Testis (tissue), 2 donors: ENCODE measurements at regions not wholly inside any gene's neighbourhood (a gene's known extent, or its start where the extent isn't known, plus 50 kb on each side); places are given as distances from the start of the nearest gene placed in this dataset.

ENCODE experiments used
- CTCF ChIP-seq, 3 experiments: fragments of 450-650 bp in 2 of 3; fragments of 200-600 bp in 1 of 3; sonication (generic) in 1 of 3; IDR thresholded peaks; one replicate each; pipeline ENCODE4 v1.5.1; 2016 to 2019; ENCODE audit warnings: antibody characterized with exemption in 3 of 3, mild to moderate bottlenecking in 2 of 3, moderate library complexity in 1 of 3
- POLR2A ChIP-seq: fragments of 450-650 bp; IDR thresholded peaks from one replicate; pipeline ENCODE4 v1.6.1; 2017; ENCODE audit warnings: antibody characterized with exemption, mild to moderate bottlenecking, moderate library complexity

GRCh38 chr2:35976611-35977010 is 379.0 kb upstream of the CRIM1 start:
- no peak for TF ChIP-seq CTCF (IDR thresholded peaks at IDR 0.05)
- no peak for TF ChIP-seq POLR2A
